ENCODE measurements at regions not wholly inside any gene's neighbourhood (a gene's known extent, or its start where the extent isn't known, plus 50 kb on each side); places are given as distances from the start of the nearest gene placed in this dataset.

DNA sequence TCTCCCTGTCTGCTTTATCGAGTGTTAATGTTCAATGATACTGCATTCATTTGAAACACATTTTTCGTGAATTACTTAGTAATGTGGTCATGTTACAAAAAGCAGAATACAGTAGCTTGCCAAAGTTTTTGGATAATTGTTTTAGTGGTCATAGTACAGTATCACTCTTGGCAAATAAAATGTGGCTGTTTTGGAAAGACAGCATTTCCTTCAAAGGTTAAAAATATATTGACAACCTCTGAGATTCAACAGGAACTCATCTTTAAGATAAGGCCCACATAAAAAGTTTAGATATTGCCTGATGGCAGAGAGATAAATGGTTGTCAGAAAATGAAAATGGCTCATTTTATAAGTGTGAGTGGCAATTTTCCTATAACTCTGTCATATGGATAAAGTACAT, 297.7 kb upstream of the MAN1A1 start:
- Histone ChIP-seq H3K36me3 (no peaks in the 10 kb centered on the region), H3K4me3 (no peak overlapping the region), H3K4me1 (no peaks in the 10 kb centered on the region), H3K27me3 (no peaks in the 10 kb centered on the region), H3K9me3 (no peaks in the 10 kb centered on the region), H3K27ac (no peak overlapping the region)
- TF ChIP-seq EP300 (IDR thresholded peaks at IDR 0.05), result no peak
- TF ChIP-seq POLR2A (IDR thresholded peaks at IDR 0.05), result no peak
- TF ChIP-seq, protein P1, sequence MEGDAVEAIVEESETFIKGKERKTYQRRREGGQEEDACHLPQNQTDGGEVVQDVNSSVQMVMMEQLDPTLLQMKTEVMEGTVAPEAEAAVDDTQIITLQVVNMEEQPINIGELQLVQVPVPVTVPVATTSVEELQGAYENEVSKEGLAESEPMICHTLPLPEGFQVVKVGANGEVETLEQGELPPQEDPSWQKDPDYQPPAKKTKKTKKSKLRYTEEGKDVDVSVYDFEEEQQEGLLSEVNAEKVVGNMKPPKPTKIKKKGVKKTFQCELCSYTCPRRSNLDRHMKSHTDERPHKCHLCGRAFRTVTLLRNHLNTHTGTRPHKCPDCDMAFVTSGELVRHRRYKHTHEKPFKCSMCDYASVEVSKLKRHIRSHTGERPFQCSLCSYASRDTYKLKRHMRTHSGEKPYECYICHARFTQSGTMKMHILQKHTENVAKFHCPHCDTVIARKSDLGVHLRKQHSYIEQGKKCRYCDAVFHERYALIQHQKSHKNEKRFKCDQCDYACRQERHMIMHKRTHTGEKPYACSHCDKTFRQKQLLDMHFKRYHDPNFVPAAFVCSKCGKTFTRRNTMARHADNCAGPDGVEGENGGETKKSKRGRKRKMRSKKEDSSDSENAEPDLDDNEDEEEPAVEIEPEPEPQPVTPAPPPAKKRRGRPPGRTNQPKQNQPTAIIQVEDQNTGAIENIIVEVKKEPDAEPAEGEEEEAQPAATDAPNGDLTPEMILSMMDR (IDR thresholded peaks at IDR 0.05), result no peak
- DNase-seq (ENCODE audit: low spot score in 2 of 2), result no peak
- WGBS, 2 donors, result 29 to 37% methylated on average over 2 of the region's 2 CpGs

DNA sequence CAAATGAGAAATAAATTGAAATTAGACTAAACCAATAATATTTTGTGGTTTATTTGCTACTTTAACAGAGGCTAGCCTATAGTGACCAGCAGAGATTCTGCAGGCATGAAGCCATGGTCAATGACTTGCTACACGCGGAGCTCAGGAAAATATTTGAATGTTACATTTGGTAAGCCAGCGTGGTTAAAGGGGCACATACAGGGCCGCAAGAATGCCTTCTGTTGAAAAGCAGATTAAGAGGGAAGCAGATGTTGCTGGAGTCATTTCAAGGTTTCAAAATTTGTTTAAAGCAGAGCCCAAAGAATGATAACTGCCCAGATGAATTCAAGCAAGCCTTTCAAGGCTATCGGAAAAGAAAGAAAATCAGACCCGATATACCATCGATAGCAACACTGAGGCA, 294.3 kb upstream of the MAN1A1 start:
- TF ChIP-seq POLR2A (IDR thresholded peaks at IDR 0.05) (no peak), EP300 (IDR thresholded peaks at IDR 0.05) (no peak)
- TF ChIP-seq, protein P1 (IDR thresholded peaks at IDR 0.05), result no peak
- Histone ChIP-seq H3K36me3 (no peaks in the 10 kb centered on the region), H3K9me3 (no peaks in the 10 kb centered on the region), H3K27me3 (no peaks in the 10 kb centered on the region), H3K4me1 (no peaks in the 10 kb centered on the region), H3K27ac (no peak overlapping the region), H3K4me3 (no peak overlapping the region)
- DNase-seq (ENCODE audit: low spot score in 2 of 2), result no peak
- 92 to 93% methylated on average over 7 of the region's 7 CpGs for WGBS, 2 donors

DNA sequence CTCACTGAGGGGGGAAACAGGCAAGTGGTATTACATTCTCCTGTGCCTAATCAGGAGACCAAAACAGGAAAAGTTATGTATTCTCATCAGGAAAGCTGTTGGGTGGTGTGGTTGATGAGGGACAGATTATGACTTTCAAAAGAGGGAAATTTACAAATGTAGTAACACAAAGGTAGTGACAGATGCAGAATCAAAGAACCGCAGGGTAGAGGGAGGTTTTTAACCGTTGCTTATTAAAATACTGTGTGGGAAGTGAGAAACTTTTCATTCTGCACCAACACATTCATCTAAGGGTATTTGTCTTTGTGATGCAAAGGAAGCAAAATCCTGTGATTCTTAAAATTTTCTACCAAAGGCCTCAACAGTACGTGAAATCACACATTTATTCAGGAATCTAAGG, 288.2 kb upstream of the MAN1A1 start:
- Histone ChIP-seq H3K9me3 (peaks cover 0 to 3% (median 0%) of the 10 kb centered on the region in 4 donors), H3K36me3 (no peaks in the 10 kb centered on the region), H3K4me1 (no peaks in the 10 kb centered on the region), H3K27ac (no peak overlapping the region), H3K27me3 (no peaks in the 10 kb centered on the region), H3K4me3 (no peak overlapping the region)
- WGBS, 2 donors, result 68 to 71% methylated on average over 3 of the region's 3 CpGs
- TF ChIP-seq, protein P1 (IDR thresholded peaks at IDR 0.05), result no peak
- no peak for TF ChIP-seq EP300 (IDR thresholded peaks at IDR 0.05)
- no peak for TF ChIP-seq POLR2A (IDR thresholded peaks at IDR 0.05)
- DNase-seq (ENCODE audit: low spot score in 2 of 2), result no peak

DNA sequence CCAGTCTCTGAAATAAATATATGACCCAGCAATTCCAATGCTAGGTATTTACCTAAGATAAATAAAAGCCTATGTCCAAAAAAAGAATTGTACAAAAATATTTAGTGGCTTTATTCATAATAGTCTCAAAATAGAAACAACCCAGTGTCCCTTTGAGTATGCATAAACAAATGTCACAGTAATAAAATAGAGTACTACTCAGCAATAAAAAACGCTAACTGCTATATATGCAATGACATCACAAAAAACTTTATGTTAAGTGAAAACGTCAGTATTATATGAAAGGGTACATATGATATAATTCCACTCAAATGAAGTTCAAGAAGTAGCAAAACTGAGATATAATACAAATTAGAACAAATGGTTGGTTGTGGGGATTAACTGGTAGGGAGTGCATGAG, 286.5 kb upstream of the MAN1A1 start:
- DNase-seq (ENCODE audit: low spot score in 2 of 2), result no peak
- TF ChIP-seq EP300 (IDR thresholded peaks at IDR 0.05) (no peak), POLR2A (IDR thresholded peaks at IDR 0.05) (no peak)
- TF ChIP-seq, protein P1 (IDR thresholded peaks at IDR 0.05), result no peak
- no peak overlapping the region for H3K27ac ChIP-seq
- H3K4me3 ChIP-seq, result no peak overlapping the region
- no peaks in the 10 kb centered on the region for H3K27me3 ChIP-seq
- H3K9me3 ChIP-seq, result peaks cover 0 to 3% (median 0%) of the 10 kb centered on the region in 4 donors
- H3K36me3 ChIP-seq, result no peaks in the 10 kb centered on the region
- 73 to 92% methylated on average over 2 of the region's 2 CpGs for WGBS, 2 donors
- H3K4me1 ChIP-seq, result no peaks in the 10 kb centered on the region

DNA sequence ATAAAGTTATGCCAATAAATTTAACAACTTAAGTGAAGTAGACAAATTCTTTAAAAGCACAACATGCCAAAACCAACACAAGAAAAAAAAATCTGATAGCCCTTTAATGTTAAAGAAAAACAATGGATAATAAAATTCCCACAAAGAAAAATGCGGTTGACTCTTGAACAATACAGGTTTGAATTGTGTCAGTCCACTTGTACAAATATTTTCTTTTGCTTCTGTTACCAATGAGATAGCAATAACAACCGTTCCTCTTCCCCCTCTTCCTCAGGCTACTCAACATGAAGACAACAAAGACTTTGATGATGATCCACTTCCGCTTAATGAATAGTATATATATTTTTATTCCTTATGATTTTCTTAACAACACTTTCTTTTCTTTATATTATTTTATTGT, 283.9 kb upstream of the MAN1A1 start:
- TF ChIP-seq, protein P1 (IDR thresholded peaks at IDR 0.05), result no peak
- TF ChIP-seq POLR2A (IDR thresholded peaks at IDR 0.05), result no peak

More for the DNA sequence above, 283.9 kb upstream of the MAN1A1 start:
- Histone ChIP-seq H3K9me3 (peaks cover 0 to 3% (median 0%) of the 10 kb centered on the region in 4 donors), H3K4me1 (no peaks in the 10 kb centered on the region), H3K27me3 (no peaks in the 10 kb centered on the region), H3K4me3 (no peak overlapping the region), H3K36me3 (no peaks in the 10 kb centered on the region), H3K27ac (no peak overlapping the region)
- no peak for DNase-seq (ENCODE audit: low spot score in 2 of 2)
- WGBS, 2 donors, result 51 to 67% methylated on average over 3 of the region's 3 CpGs

Data from tibial nerve (tissue), 4 donors.